NCI-H2107 (cell line): ENCODE measurements at regions not wholly inside any gene's neighbourhood (a gene's known extent, or its start where the extent isn't known, plus 50 kb on each side); places are given as distances from the start of the nearest gene placed in this dataset.
"Not testable (repeated sequence)": the region's sequence is repeated elsewhere in the genome, so short reads cannot be mapped to it uniquely, and the experiment has no call there.

Experiments used
- DNase-seq: peaks from one replicate; lab custom pipeline; 2025; lab: John Stamatoyannopoulos, UW

DNA sequence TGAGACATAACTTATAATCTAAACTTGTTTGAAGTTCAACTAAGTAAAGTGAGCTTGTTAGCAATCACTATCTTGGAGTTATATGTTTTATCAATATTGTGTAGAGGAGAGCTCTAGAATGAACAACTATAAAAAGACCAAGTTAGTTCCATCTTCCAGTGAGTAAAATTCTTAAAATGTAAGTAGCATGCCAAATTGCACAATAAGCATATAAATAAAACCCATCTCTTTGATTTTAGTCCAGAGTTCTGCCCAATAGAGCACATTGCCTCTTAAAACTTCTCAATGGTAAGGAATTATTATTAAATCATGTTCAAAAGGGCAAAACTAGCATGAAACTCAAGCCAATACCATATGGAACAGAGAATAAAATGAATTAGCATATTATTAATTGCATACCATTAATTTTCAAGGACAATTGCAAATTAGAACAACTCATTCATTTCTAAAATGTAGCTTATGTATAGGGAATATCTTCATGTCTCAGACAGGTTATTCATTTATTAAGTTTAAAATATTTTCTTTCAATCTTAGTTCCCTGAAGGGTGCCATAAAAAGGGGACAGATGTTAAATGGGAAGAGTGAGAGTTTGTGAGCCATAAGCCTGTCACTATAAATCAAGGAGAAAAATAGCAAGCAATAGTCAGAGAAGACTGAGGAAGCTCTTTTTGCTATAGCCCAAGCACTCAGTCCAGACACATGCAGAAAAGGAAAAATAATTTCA, 507.6 kb downstream of the CENPC start:
- no peak for DNase-seq

DNA sequence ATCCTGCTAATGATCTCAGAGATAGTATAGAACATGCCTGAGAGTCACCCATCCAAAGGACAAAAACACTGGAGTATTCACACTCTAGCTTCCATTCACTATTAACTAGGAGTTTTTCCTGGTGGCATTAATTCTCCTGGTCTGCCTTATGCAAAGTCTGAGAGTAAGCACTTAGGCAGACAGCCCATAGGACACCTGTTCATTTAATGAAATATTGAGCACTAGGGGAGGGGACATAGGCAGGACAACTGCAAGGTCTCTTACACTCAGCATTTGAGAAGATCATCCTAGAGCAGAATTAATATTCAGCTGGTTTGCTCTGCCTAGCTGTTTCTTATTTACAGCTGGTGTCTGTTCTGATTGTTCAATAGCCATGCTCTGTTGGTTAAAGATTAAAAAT, 508.5 kb downstream of the CENPC start:
- DNase-seq = no peak

DNA sequence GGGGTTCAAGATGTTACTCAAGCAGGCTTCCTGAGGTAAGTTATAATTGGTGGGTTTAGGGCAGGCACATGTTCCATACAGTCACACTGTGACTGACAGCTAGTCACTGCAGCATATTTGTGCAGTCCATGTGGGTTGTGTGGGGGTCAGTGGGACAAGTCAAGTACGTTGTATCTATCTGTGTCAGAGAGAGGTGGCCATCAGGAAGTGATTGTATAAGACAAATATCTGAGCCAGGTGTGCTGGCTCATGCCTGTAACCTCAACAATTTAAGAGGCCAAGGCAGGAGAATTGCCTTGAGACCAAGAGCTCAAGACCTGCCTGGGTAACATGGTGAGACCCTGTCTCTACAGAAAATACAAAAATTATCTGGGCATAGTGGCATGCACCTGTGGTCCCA, 509.3 kb downstream of the CENPC start:
- DNase-seq = no peak

DNA sequence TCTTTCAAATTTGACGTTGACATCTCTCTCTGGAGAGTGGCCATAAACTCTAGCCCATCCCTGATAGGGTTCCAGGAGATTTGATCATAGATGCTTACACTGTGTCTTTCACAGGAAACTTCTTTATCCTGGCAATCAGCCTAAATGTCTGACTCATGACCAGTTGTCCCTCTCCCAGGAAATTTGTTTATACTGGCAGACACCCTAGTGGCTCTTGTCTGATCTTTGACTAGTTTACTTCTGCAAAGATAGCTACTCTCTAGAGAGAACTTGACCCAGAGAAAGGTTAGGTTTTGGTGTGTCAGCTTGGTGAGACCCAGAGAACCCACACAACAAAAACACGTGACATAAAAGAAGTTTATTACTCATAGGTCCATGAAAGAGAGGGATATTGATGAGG, 509.8 kb downstream of the CENPC start:
- DNase-seq = no peak

DNA sequence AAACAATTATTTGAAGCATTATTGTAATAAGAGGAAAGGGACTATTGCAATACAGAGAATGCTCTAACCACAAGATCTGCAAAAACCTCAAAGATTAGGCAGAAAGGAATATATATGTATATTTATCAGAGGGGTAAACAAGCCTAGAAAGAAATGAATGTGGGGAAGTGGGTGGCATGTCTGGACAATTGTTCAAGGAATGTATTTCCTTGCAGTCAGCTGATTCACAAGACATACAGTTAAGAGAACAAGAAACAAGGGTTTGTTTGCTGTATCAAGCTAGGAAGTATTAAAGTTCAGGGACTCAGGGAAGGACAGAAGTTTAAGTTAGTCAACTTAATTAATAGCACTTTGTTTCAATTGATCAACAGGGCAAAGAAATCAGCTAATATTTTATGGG, 514.7 kb downstream of the CENPC start:
- no peak for DNase-seq

DNA sequence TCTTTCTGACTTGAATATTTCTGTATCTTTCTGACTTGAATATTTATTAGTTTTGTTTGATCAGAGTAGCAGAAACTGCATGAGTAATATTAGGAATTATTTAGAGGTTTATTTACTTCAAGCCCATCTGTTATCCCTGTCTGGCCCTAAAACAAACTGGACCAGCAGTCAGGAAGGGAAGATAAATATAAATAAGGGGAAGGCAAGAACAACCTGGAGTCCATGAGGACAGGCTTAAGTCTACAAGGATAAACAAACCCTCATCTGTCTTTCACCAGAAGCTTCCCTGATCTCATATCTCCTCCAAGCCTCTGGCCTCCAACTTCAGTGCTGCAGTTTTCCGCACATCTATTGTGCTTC, 524.9 kb downstream of the CENPC start:
- no peak for DNase-seq

DNA sequence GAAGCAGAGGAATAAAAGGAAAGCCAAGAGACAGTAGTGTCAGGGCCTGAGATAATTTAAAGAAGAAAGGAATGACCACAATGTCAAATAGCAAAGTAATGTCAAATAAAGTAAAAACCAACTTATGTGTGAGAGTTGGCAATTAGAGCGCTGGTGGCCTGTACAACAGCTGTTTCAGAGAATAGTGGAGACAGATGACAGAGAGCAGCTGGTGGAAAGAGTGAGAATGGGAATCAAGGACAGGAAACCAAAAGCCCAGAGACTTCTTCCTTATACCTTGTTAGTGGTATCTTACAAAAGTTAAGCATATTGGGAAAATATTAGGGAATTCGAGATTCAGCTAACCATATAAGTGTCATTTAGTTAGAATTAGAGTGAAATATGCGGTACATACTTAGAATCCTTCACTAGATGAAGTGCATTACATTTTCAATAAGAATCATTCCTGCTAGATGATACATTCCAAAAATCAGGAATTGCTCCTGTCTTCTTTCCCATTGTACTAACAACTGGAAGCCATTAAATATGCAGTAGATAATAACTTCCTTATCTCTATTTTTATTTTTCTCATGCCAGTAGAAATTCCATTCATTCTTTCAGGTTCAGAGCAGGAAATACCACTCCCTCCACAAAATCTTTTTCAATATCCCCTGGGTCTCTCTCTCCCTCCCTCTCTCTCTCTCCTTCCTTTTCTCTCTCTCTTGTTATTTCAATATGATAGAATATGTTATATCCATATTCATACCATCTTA, 525.4 kb downstream of the CENPC start:
- DNase-seq = no peak

DNA sequence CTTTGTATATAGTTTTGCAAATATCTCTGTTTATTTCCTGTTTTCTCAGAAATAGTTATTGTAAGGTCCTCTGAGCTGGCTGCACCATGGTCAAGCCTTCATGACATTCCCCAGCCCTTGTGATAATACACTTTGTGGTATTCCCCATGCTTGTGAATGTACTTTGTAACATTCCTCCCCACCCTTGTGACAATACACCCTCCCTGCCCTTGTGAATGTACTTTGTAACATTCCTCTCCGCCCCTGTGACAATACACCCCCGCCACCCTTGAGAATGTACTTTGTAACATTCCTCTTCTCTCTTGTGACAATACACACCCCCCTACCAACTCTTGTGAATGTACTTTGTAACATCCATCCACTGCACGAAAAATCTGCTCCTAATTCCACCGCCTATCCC, 530.7 kb downstream of the CENPC start:
- DNase-seq = no peak

DNA sequence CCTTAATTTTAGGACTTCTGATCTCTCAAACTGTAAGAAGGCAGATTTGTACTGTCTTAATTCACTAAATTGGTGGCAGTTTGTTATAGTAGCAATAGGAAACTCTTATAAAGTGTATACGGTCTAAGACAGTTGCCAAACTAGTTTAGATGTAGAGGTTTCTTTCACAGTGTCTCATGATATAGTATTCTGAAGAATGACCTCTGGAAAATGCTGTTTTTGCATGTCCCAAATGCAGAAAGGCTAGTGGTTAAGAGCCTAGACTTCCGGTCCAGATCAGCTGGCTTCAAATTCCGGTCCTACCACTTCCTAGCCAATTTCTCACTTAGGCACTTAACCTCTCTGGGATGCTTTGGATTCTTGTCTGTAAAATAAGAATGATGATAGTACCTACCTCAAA, 538.5 kb downstream of the CENPC start:
- no peak for DNase-seq

DNA sequence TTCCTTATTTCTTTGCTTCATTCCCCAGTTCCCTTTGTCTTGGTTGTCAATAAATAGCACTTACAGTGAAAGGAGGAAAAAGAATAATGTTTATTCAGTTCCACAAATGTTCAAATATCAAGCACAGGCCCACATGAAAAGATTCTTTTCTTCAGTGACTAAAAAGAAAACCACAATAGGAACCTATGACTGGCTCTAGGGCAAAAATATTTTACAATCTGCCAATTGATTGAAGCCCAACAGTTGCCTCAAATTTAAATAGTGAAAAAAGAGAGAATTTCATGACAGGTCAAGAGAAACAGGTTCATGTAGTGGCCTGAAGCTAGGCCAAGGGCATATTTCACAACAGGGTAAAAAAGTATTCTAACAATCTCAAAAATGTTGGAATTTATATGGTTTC, 553.8 kb downstream of the CENPC start:
- DNase-seq = no peak

DNA sequence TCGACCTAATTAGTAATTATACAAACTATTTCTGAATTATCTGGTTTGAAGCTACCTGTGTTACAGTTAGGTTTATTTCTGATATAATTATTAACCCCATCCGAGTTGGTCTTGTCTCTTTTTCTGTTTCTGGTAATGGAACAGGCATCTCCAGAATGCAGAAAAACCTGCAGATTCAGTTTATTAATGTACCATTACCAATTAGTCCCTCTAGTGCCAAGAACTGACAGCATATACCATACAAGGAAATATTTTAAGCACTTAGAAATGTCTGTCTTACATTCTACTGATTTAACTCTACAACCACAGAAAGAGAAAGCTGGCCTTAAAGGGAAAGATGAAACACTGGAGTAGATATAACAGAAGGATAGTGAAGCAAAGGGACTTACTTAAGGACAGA, 570.6 kb downstream of the CENPC start:
- DNase-seq = no peak

DNA sequence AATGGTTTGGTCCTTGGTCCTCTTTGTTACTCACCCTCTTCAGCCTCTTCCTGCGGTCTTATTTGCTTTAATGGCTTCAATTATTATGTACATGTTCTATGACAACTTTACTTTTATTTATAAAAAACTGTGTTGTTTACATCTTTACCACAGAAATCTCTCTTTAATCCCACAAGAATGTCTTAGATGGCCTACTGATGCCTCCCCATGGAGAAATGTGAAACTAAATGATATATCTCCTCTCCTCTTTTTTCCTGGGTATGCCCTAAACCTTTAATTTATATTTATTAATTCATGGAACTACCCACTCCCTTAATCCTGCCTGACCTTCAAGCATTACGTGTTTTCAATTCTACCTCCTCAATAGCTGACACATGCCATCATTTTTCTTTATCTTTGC, 573.2 kb downstream of the CENPC start:
- DNase-seq = no peak

DNA sequence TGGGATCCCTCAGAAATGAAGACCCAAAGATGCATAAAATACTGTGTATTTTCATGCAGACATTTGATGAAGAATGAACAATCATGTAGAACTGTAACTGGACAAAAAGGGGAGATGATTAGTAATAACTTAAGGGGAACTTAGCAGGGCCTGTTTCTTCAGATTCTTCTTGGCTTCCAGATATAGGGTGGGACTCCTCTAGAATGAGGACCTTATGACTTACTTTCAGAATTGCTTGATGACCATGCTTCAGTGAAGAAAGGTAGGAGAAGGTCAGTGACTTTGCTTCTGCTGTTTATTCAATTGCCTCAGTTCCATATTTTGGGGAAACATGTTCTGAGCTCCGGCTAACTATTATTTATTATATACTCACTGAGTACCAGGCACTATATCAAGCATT, 580.8 kb downstream of the CENPC start:
- no peak for DNase-seq

DNA sequence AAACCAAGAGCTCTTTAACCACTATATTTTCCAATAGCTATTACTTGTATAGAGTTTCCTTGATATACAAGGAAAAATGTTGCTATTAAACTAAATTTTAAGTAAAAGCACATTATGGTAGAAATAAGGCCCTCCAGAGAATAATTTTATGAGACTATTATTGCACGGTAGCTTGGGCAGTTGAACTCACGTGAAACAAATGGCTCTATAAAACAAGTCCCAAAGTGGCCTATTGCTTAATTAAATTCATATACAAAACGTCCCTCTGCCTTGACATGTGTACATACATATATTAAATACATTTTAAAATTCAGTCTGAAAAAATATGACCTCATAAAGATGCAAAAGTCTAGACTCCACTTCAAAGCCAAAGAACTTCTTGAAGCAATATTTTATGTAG, 582.2 kb downstream of the CENPC start:
- no peak for DNase-seq

DNA sequence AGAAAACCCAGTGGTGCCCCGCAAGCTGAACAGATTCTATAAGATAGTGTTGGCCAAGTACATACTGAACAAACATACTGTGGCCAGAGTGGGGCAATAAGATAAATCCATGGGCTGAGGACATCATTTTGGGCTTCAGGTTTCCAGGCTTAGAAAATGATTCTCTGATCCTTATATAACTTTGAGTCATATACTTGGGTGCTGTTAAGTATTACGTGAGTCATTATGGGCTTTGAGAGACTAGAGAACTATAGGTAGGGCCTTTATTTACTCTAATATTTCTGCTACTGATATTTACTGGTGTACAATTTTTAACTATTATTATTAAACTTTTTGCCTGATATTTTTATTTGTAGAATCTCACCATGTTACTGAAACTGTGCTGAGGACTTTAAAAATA, 586.1 kb downstream of the CENPC start:
- DNase-seq = no peak

DNA sequence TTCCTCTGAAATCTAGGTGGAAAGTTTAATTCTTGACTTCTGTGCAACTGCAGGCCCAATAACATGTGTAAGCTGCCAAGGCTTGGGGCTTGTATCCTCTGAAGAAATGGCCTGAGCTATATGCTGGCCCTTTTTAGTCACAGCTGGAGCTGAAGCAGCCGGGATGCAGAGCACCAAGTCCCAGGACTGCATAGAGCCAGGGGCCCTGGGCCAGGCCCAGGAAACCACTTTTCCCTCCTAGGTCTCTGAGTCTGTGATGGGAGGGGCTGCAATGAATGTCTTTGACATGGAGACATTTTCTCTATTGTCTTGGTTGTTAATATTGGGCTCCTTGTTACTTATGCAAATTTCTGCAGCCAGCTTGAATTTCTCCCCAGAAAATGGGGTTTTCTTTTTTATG, 588.5 kb downstream of the CENPC start:
- no peak for DNase-seq

DNA sequence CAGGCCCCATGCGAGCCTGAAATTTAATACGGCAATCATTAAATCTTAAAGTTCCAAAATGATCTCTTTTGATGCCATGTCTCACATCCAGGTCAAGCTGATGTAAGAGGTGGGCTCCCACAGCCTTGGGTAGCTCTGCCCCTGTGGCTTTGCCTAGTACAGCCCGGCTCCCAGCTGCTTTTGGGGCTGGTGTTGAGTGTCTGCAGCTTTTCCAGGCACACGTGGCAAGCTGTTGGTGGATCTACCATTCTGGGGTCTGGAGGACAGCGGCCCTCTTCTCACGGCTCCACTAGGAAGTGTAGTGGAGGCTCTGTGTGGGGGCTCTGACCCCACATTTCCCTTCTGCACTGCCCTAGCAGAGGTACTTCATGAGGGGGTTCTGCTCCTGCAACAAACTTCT, 588.9 kb downstream of the CENPC start:
- DNase-seq = no peak

DNA sequence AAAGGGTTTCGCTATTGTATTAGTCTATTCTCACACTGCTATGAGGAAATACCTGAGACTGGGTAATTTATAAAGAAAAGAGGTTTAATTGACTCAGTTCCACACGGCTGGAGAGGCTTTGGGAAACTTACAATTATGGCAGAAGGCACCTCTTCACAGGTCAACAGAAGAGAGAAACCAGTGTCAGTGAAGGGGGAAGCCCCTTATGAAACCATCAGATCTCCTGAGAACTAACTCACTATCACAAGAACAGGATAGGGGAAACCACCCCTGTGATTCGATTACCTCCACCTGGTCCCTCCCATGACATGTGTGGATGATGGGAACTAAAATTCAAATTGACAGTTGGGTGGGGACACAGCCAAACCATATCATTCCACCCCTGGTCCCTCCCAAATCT, 589.5 kb downstream of the CENPC start:
- DNase-seq = no peak

DNA sequence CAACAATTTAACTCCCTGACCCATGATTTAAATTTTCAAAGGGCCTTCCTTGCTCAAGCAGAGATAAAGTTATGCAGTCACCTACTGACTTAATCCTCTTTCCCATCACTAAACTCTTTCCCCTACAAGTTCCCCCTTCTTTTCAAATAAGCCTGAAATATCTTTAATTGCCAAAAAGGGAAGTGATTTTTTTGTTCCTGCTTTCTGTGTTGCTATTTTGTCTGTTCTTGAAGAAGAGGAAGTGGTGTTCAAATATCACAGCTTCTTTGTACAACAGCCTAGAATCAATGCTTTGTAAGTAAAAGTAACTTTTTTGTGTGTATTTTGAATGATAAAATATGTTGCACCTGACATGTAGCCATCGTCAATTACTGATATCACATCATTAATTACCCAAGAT, 595.9 kb downstream of the CENPC start:
- no peak for DNase-seq

DNA sequence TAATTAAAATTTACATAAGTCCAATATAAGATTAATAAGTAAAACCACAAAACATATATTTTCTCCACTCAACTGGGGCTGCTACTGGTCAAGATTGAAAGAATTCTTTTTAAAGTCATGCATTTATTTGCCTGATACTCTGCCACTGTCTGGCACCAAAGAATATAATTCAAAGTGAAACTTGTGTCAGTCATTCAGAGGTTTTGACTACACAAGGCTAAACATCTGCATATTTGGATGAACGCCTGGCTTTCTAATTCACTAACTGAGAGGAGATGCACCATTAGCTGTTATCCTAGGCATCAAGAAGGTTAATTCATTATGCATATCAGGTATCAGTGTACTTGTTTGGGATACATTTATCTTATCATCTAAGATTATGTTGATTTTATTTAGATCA, 598.5 kb downstream of the CENPC start:
- no peak for DNase-seq

DNA sequence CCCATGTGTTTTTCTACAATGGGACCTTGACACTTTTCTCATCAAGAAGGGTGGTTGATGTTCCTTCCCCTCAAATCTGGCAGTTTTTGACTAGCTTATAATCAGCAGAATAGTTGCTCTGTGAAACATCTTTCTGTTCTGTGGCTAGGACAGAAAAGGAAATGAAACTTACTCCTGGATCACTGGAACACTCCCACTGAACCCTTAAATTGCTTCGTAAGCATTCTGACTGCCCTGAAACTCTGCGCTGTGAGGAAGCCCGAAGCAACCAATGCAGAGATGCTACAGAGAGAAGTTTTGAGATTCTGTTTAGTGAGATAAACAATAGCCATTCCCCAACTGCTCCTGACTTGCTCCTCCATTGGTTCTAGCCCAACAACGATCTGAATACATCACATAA, 602.2 kb downstream of the CENPC start:
- no peak for DNase-seq

DNA sequence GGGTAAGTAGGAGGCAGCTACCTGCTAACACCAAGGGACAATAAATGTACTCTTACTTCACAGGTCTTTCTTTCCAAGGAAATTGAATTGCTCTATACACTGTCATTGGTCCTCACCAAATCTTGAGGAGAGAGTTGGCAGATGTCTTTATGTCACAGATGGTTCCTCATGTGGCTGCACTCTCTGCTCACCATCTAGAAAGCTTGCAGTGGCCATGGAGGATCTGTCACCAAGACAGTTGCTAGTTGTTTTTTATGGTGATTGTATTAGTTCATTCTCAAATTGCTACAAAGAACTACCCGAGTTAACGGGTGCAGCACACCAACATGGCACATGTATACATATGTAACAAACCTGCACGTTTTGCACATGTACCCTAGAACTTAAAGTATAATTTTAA, 613.3 kb downstream of the CENPC start:
- not testable (repeated sequence) for DNase-seq

DNA sequence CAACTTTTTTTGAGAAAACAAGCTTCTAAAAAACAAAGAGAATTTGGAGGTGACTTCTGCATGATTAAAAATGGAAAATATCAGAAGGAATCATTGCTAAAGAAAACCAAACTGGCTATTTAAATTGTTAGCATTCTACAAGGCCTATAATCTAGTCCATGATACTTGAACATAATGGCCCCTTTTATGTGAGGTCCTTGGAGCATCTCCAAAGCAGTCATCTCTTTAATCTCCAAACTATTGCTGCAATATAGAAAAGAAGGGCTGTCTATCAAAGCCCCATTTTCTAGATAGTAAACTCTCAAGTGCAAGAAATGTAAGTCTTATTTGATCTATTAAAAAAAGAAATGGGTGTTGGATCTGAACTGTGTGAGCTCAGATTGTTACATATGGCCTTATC, 615.1 kb downstream of the CENPC start:
- DNase-seq = no peak

DNA sequence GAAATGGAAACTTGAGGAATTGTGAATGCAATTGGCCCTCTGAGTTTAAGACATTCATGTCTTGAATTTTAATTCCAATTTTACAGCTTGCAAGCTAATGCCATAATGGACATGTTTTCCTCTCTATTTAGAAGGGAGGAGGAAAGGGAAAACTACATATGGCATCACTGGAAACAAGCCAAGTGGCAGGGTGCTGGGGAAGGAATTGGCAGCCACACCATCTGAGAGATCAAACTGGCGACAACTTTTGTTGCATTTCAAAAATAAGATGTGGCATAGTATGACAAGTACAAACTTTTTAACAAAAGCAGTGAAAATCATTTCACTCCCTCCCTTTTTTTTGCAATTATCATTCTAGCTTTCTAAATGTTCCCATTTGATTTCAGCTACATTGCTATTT, 615.6 kb downstream of the CENPC start:
- DNase-seq = peak; percentile 8
